Kidney epithelial cell (primary cell): ENCODE measurements at regions not wholly inside any gene's neighbourhood (a gene's known extent, or its start where the extent isn't known, plus 50 kb on each side); places are given as distances from the start of the nearest gene placed in this dataset.
A peak's percentile ranks its signal among the peaks of the same experiment; 100 is the strongest.

Source experiments
- DNase-seq: peaks from one replicate; pipeline ENCODE4 v3.0.0-alpha.2; 2010; ENCODE audit warnings: low read depth
- H3K27me3 ChIP-seq: 2 replicates; pipeline ENCODE4 v1.6.0; 2011; ENCODE audit warnings: low read length; ENCODE audit not compliant: control insufficient read depth, insufficient read depth
- H3K36me3 ChIP-seq: 2 replicates; pipeline ENCODE4 v1.5.1; 2011; ENCODE audit warnings: low read length; ENCODE audit not compliant: control insufficient read depth, insufficient read depth
- H3K4me3 ChIP-seq: 2 replicates; pipeline ENCODE4 v1.5.1; 2011; ENCODE audit warnings: low read depth, mild to moderate bottlenecking, control low read depth, low read length
- CTCF ChIP-seq: IDR thresholded peaks from 2 replicates; pipeline ENCODE4 v1.5.1; 2011; ENCODE audit warnings: mild to moderate bottlenecking, moderate library complexity, low read length, control low read depth, inconsistent platforms; ENCODE audit not compliant: insufficient read depth, poor library complexity, severe bottlenecking

- DNase-seq = no peak
- H3K27me3 ChIP-seq = no peaks in the 10 kb centered on the region
- no peak overlapping the region for H3K4me3 ChIP-seq
- no peaks in the 10 kb centered on the region for H3K36me3 ChIP-seq
- TF ChIP-seq CTCF = no peak
Measured at GRCh38 chr5:5011151-5011550, 129.0 kb upstream of the ADAMTS16 start.

GRCh38 chr5:5014586-5015235 is 125.4 kb upstream of the ADAMTS16 start:
- Histone ChIP-seq H3K27me3 (no peaks in the 10 kb centered on the region), H3K36me3 (no peaks in the 10 kb centered on the region), H3K4me3 (no peak overlapping the region)
- DNase-seq = peak; percentile 49
- TF ChIP-seq CTCF = no peak

- no peaks in the 10 kb centered on the region for H3K27me3 ChIP-seq
- H3K36me3 ChIP-seq = no peaks in the 10 kb centered on the region
- TF ChIP-seq CTCF = no peak
- peak; percentile 52 for DNase-seq
- H3K4me3 ChIP-seq = no peak overlapping the region
Measured at GRCh38 chr5:5017827-5018577, 122.1 kb upstream of the ADAMTS16 start.

GRCh38 chr5:5018578-5018970 is 121.6 kb upstream of the ADAMTS16 start:
- no peak for DNase-seq
- H3K36me3 ChIP-seq = no peaks in the 10 kb centered on the region
- no peak overlapping the region for H3K4me3 ChIP-seq
- no peak for TF ChIP-seq CTCF
- no peaks in the 10 kb centered on the region for H3K27me3 ChIP-seq

- Histone ChIP-seq H3K4me3 (no peak overlapping the region), H3K27me3 (no peaks in the 10 kb centered on the region), H3K36me3 (no peaks in the 10 kb centered on the region)
- no peak for DNase-seq
- no peak for TF ChIP-seq CTCF
Measured at GRCh38 chr5:5021436-5021835, 118.7 kb upstream of the ADAMTS16 start.
